Kidney tubule cell (primary cell): ENCODE measurements at regions not wholly inside any gene's neighbourhood (a gene's known extent, or its start where the extent isn't known, plus 50 kb on each side); places are given as distances from the start of the nearest gene placed in this dataset.
"Not testable (repeated sequence)": the region's sequence is repeated elsewhere in the genome, so short reads cannot be mapped to it uniquely, and the experiment has no call there.

Source experiments
- DNase-seq: peaks from one replicate; pipeline ENCODE4 v3.0.0-alpha.2; 2018; ENCODE audit warnings: low spot score

DNA sequence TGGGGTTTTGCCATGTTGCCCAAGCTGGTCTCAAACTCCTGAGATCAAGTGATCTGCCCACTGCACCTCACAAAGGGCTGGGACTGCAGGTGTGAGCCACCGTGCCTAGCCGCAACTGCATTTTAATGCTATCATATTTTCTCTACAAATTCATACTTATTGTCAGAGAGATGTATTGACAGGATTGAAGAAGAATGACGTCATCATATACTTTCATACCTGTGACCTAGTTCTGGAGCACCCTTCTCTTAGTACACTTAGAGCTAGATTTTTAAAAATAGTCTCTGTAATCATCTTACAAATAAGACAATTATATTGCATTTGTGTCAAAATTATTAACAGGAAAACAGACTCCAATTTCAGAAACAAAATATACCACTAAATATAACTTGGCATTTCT, 242.8 kb upstream of the PDZRN3 start:
- DNase-seq: no peak

DNA sequence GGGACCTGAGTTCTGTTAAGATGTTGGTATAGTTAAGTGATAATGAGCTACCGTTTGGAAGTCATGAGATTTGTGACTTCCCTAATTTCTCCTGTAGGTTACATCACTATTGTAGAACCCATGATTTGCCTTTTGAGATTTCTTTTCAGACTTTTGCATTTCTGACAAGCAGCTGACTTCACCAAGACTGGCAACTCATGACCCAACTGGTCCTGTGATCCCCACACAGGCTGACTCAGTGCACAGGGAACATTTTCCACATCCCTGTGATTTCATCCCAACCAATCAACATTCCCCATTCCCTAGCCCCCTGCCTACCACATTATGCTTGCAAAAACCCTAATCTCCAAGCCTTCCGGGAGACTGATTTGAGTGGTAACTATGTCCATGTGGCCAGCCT, 242.1 kb upstream of the PDZRN3 start:
- no peak for DNase-seq

DNA sequence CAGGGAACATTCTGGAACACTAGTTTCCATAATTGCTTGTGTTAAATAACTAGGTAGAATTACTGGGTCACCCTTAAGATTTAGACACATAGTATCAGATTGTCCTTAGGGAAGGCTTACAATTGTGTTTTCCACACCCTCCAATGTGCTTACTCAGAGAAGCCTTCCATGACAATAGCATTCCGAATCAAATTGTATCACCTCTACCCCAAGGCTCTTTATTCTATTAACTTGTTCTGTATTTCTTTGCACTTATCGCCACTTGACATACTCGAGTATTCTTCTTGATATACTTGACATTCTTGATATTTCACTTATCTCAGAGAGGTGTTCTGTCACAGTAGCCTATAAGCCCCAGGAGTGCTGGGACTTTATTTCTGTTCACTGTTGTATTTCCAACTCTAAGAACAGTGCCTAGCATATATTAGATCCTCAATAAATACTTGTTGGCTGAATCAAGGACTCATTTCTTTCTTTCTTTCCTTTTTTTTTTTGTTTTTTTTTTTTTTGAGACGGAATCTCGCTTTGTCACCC, 238.9 kb upstream of the PDZRN3 start:
- DNase-seq: no peak

DNA sequence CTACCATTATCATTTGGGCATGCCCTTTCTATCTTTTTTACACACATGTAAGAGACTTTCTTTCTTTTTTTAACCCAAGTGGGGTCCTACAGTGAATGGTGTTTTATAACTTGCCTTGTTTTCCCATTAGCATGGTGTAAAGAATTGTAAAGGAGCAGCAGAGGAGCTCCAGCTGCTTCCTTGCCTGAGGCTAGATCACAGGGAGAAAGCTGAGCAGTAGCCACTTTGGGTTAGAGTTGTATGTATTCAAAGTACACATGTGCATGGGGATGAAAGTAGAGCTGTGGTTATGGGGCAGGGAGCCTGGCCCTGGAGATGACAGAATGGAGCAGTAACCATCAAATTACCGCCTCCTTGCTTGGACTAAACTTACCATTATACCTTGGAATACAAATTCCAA, 231.1 kb upstream of the PDZRN3 start:
- no peak for DNase-seq

DNA sequence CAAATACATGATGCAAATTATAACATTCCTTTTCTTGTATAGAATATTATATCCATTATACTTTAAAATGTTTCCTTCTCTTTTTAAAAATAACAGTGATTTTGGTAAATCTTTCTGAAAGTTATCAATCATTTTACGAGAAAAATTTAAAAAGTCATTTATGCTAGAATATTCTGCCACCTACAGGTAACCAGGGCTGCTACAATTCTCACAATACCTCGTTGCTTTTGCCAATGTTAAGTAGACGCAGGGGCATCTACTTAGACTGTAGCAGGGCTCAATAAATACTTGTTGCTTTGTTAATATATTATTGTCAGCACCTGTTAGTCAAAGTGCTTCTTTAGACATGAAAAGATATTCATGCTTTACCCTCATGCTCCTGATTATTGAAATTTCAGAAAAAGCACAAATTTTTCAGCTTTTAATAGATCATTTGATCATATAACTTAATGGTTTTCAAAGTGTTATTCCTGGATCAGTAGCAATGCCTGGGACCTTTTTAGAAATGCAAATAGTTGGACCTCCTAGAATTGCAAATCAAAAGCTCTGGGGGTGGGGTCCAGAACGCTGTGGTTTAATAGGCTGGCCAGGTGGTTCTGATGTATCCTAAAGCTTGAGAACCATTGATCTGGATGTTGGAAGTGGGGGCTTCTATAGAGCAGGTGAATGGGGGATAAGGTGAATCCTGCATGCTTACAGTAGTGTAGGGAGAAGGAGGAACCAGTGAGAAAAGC, 223.6 kb upstream of the PDZRN3 start:
- peak; percentile 42 for DNase-seq

DNA sequence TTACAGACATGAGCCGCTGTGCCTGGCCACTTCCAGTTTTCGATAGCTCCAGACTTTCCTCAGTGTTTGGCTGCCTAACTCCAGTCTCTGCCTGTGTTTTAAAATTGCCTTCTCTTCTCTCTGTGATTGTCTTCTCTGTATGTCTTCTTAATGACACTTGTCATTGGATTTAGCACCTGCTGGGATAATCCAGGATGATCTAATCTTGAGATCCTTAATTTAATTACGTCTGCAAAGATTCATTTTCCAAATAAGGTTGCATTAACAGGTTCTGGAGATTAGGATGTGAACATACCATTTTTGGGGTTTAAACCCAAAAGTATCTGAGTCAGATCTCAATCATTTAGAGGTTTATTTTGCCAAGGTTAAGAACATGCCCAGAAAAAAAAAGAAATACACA, 222.2 kb upstream of the PDZRN3 start:
- DNase-seq: no peak

DNA sequence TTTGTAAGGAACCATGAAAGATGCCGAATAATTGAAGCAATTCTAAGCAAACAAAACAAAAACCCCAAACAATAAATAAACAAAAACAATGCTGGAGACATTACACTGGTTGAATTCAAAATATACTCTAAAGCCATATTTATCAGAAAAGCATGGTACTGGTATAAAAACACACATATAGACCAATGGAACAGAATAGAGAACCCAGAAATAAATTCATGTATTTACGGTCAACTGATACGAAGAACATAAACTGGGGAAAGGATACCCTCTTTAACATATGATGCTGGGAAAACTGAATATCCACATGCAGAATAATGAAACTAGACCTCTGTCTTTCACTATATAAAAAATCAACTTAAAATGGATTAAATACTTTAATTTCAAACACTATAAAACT, 214.3 kb upstream of the PDZRN3 start:
- DNase-seq: no peak

DNA sequence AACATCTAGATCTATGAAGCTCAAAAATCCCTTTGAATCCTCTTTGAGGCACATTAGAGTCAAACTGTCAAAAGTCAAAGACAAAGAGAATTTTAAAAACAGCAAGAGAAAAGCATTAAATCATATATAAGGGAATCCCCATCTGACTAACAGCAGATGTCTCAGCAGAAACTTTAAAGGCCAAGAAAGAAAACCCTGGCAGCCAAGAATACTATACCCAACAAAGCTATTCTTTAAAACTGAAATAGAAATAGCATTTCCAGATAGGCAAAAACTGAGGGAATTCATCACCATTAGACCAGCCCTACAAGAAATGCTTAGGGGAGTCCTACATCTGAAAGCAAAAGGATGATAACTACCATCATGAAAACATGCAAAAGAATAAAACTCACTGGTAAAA, 211.2 kb upstream of the PDZRN3 start:
- DNase-seq: no peak

DNA sequence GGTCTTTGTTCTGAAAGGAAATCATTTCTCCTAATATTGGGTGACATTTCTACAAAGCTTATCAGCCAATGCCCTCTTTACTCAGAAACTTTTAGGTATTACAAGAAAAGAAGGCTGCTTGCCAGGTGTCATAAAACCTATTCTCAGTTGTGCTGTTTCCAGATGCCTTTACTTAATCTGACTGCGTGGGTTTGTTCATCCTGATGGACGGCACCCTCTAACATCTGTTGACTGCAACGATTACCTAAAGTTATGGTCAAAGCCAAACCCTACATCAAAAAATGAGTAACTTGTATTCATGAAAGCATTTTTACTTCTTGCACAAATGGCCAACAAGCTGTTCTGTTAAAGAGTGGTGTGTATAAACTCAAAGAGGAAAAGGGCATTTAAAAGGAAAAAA, 207.7 kb upstream of the PDZRN3 start:
- DNase-seq: no peak

DNA sequence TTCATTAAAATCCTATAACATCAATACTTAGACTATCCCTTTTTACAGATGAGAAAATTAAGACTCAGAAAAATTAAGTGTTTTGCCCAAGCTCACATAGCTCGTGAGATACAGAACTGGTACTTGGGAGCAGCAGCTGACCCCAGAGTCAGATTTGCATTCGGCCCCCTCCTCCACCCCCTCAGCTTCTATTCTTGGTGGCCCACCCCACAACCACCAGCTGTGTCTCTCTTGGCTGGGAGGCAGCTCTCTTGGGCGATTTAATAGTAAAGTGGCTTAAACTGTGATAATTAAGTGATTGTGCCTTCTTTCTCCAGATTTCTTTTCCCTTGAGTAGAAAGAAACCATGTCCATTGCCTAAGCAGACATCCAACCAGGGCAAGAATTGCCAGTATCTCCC, 203.6 kb upstream of the PDZRN3 start:
- DNase-seq: no peak

DNA sequence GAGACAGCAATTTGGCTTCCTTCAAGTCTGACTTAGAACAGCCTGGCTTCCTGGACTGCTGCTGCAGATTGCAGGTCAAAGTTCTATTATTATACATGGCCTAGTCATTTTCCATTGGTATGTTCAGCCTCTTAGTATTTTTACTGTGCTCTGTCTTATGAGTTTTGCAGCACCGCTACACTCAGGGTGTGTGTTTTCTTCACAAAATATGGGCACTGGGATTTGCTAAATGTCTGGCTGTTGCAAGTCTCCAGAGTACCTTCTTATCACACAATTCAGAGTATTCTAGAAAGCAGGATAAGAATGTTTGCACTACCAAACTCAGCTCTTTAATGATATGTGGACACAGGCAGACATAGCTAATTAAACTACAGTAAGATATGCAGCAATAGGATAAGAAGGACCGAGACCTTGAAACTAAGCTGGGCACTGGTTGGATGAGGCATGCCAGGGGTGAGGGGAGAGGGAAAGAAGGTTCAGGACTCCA, 203.0 kb upstream of the PDZRN3 start:
- no peak for DNase-seq

DNA sequence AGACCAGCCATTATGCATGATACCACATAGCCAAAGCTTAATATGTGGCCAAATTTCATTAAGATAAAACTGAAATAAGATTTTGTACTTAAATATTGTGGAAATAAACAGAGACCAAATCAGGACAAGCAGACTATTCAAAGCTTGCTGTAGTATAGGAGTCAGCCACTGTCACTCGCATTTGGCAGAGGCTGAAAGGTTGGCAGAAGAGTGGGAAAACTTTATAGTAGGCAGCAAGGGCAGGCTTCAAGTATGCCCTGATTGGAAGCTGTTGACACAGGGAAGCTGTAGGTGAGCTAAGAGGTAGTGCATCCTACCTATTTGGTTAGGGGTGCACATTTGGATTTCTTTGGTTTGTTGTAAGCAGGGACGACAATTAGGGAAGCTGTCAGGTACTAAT, 202.5 kb upstream of the PDZRN3 start:
- no peak for DNase-seq

DNA sequence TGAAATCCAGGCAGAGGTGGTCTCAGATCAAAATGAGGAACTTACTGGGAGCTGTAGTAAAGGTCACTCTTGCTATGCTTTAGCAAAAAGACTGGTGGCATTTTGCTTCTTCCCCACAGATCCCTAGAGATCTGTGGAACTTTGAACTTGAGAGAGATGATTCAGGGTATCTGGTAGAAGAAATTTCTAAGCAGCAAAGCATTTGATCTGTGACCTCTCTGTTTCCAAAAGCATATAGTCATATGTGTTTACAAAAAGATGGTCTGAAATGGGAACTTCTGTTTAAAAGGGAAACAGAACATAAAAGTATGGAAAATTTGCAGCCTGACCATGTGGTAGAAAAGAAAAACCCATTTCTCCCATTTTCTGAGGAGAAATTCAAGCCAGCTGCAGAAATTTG, 196.2 kb upstream of the PDZRN3 start:
- not testable (repeated sequence) for DNase-seq

DNA sequence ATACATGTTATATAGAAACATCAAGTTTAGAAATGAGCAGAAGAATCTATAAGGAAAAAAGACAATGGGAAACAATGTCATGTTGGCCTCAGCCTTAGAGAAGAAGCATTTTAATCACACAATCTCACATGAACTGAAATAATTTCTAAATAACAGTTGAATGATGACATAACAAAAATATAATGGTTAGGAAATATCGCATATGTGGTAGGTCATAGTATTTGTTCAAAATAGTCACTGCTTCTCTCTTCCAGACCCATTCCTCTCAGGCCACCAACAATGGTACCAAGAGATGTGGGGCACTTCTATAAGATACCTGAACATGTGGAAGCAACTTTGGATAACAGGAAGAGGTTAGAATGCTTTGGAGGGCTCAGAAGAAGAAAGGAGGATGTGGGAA, 195.7 kb upstream of the PDZRN3 start:
- DNase-seq: no peak

DNA sequence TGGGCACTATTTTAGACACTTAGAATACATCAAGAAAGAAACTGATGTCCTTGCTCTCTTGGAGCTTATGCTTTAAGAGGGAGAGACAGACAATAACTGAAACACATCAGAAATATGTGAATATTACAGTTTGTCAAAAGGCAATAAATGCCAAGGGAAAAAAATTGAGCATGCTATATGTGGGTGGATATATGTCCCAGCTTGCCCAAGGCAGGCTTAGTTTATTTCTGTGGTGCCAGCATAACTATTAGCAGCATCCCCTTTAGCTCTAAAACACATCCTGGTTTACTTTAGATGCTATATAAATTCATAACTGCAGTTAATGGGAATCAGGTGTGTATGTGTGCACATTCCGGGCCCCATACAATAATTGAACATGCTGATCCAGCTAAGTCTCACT, 191.2 kb upstream of the PDZRN3 start:
- DNase-seq: no peak

DNA sequence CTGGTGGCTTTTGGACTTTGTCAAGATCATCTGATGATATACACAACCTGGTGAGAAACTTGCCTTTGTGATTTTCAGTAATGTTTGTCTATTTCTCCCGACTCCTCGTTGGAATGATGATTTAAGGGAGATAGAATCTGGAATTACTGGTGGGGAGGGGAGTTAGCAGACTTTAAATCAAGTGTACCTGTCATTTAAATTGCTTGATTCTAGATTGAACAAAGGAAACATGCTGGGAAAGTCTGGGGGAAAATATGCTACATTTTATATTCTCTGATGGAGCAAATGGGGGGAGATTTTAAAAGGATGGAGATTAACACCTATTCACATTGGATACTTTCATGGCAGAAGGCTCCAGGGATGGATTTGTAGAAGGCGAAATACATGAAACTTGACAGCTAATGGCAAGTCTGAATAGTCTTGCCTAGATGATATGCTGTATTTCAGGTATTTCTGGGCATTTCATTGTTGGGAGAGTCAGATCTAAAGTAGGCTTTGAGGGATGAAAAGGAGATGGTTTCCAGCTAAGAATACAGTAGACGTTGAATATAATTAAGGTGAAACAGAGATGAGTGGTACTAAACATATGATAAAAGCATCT, 189.1 kb upstream of the PDZRN3 start:
- no peak for DNase-seq

DNA sequence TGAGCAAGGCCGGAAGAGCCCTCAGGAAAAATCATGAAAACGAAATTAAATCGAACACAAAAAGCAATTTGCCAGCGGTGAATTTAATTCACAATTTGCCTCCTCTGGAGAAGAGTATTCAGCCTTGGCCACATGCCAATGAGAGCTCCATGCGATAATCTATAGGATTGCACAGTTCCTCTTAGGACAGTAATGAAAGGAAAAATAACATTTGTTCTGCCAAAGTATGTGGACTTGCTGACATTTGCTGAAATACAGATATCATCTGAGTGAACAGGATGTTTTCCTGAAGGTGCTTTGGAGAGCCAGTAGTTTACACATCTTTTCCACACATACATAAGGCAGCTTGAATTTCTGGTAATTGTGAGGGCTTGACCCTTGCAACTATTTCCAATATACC, 188.6 kb upstream of the PDZRN3 start:
- no peak for DNase-seq

DNA sequence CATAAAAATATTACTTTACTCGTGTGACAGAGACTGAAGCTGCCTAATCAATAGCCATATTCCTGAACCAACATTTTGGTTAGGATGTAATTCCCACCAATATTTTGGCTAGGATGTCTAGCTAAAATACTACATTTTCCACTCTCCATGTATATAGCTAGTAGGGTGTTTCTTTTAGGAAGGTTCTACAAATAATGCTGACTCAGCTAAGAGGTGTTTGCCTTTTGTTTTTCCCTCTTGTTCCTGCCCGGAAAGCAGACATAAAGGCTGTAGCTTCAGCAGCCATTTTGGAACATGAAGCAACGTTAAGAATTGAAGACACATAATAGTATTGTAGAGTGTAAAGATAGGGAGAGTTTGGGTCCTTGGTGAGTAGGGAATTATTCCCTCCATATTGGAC, 187.3 kb upstream of the PDZRN3 start:
- no peak for DNase-seq

DNA sequence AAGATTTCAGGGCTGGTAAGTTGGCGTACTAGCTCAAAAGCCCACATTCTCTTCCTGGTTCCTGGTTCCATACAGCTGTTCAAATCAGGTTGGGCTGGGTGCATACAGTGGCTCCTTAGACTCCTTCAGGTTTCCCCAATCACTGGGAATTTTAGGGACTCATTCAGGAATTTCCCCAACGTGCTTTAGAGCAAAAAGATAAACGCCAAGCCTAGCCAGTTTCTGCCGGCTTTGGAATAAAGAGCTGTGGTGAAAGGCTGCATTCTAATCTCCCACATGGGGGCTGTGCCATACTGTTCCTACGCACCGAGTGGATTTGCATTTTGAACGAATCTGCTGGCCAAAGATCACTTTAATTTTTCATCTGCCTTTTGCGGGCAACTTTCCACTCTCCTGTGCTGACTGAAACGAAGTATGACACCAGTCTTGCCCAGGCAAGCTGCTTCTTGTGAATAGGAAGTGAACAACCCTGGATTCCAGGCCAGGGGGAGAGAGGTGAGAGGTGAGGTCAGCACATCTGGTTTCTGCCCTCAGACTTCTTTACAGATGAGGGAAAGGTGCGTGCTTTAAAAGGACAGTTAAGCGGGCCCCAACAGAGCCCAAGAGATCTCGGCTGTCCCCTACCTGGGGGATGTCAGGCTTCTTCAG, 184.2 kb upstream of the PDZRN3 start:
- DNase-seq: peak; percentile 8

DNA sequence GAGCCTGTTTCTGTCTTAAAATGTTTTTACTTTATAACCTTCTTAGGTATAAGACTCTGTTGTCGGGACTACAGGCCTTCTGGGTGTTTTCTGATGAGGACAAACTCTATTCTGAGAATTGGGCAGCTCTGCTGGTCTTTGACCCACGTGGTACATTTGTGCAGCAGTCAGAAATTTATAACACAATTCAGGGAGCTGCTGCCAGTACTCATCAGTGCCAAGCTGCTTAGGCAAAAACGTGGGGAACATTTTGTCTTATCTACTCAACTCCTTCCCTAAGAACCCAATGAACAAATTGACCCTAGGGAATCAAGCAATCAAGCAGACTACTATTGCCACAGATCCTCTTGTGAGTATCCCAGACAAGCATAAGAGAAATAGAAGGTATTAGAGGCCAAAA, 180.7 kb upstream of the PDZRN3 start:
- DNase-seq: no peak

DNA sequence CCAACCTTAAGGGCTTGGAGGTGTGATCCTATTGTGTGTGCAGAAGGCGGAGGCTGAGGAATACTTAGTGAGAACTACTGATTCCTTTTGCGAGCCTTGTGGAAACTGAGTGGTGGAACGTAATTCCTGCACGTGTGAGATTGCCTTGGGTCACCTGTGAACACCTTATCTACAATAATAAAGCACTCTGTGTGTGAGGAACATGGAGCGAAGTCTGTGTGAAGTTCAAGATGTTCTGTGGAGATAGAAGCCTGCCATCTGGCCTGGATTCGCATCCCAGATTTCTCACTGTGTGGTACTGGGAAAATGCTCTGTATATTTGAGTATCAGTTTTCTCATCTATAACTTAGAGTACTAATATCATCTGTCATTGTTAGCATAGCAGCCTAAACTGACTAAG, 179.5 kb upstream of the PDZRN3 start:
- no peak for DNase-seq

DNA sequence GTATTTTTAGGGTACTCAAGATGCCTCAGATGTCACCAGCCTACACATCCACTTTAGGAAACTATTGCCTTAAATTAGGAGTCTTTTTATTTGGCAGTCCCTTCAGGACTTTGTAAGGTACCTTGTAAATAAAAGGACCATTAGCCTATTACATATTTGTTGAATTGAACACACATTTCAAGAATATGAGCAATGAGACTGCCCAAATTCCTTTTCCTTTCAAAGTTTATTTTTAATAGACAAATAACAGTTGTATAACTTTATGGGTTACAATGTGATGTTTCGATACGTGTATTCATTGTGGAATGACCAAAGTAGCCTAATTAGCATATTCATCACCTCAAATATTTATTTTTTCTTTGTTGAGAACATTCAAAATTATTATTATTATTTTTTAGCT, 176.7 kb upstream of the PDZRN3 start:
- DNase-seq: no peak

DNA sequence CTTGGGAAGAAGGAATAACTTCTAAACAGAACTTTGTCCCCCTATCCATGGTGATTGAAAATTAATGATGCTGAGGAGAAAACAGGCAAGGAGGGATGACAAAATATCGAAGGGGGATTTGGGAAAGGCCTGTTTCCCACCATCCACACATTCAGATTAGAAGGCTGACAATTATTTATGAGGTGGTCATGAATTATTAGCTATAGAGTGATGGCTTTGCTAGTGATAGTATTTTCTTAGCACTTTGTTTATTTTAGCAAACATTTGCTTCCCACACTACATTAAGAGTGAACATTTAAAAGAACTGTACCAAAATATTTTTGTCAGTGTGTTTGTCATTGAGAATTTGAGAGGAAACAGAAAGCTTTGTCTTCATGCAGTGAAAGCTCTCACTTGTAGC, 172.6 kb upstream of the PDZRN3 start:
- no peak for DNase-seq
